ENCODE measurements at regions not wholly inside any gene's neighbourhood (a gene's known extent, or its start where the extent isn't known, plus 50 kb on each side); places are given as distances from the start of the nearest gene placed in this dataset.

DNA sequence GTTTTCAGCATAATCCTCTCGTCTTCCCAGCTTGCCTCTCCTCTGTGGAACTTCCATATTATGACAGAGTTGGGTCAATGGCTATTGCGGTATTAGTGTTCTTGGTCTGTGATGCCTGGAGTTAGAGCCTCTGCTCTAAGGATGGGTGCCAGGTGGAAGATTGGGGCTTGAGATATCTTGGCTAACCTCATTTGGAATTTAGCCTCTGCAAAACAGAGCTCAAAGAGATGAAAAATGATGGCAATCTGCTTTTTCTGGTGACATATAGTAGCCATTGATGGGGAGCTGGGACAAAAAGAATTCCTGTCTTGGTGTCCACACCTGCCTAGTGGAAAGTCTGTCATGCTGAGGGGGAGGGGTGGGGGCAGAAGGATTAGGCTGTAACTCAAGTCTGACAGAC is 152.1 kb downstream of the RPL10L start:
- ChIA-PET POLR2A (interaction anchor here (0.6 kb wide), 1 partner anchor 11 kb away, joined by 3 read pairs; no protein-coding TSS in a partner anchor), CTCF (ENCODE audit: unreplicated experiment) (interaction anchor here (0.6 kb wide), 1 partner anchor 162 kb away, joined by 11 read pairs; no protein-coding TSS in a partner anchor)
- no peak overlapping the region for H3K4me2 ChIP-seq (ENCODE audit: low read length)
- no peak overlapping the region for H2AFZ ChIP-seq (ENCODE audit: low read length)
- TF ChIP-seq EZH2phosphoT487 (IDR thresholded peaks at IDR 0.05; ENCODE audit: borderline replicate concordance, low read depth, low read length), result no peak
- TF ChIP-seq, protein P1, sequence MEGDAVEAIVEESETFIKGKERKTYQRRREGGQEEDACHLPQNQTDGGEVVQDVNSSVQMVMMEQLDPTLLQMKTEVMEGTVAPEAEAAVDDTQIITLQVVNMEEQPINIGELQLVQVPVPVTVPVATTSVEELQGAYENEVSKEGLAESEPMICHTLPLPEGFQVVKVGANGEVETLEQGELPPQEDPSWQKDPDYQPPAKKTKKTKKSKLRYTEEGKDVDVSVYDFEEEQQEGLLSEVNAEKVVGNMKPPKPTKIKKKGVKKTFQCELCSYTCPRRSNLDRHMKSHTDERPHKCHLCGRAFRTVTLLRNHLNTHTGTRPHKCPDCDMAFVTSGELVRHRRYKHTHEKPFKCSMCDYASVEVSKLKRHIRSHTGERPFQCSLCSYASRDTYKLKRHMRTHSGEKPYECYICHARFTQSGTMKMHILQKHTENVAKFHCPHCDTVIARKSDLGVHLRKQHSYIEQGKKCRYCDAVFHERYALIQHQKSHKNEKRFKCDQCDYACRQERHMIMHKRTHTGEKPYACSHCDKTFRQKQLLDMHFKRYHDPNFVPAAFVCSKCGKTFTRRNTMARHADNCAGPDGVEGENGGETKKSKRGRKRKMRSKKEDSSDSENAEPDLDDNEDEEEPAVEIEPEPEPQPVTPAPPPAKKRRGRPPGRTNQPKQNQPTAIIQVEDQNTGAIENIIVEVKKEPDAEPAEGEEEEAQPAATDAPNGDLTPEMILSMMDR (conservative IDR thresholded peaks at IDR 0.05; ENCODE audit: low read length), result no peak
- no TSS peak for BruUV-seq (replicated peaks)
- no peaks in the 10 kb centered on the region for H3K4me1 ChIP-seq (ENCODE audit: insufficient read depth, low read length, poor library complexity, severe bottlenecking)
- no peak for DNase-seq (ENCODE audit: low spot score)
- H3K4me3 ChIP-seq (ENCODE audit: low read depth, low read length, poor library complexity, severe bottlenecking), result no peak overlapping the region
- H3K9me3 ChIP-seq (ENCODE audit: low read length), result no peaks in the 10 kb centered on the region
- H4K20me1 ChIP-seq (ENCODE audit: insufficient read depth, low read length), result no peaks in the 10 kb centered on the region
- H3K79me2 ChIP-seq (ENCODE audit: insufficient read depth, low read depth, low read length), result no peaks in the 10 kb centered on the region
- intact Hi-C loops (cut with micrococcal nuclease; ENCODE audit: unreplicated experiment), result no loop called here
- H3K9me2 ChIP-seq (ENCODE audit: insufficient read depth, low read length), result no peaks in the 10 kb centered on the region
- no peaks in the 10 kb centered on the region for H3K36me3 ChIP-seq (ENCODE audit: insufficient read depth, low read length)
- H3K27ac ChIP-seq (ENCODE audit: low read depth, low read length, poor library complexity, severe bottlenecking), result no peak overlapping the region

DNA sequence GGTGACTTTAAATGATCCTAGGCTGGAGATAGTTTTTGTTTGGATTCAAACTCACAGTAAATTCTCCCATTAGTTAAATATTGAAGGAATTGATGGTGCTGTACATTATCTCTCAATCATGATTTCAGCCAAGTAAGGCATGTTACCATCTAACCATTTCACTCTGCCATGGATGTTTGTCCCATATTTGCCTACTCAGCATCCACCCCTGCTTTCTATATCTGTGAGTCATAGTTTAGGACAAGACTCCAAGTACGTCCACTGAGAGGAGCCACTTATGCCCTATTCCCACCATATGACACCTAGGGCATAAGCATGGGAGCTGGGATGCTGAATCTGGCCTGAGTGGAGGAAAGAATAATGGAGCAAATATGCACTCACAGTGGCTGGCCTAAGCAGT is 155.2 kb downstream of the RPL10L start:
- no peaks in the 10 kb centered on the region for H4K20me1 ChIP-seq (ENCODE audit: insufficient read depth, low read length)
- CTCF ChIA-PET (ENCODE audit: unreplicated experiment), result no interaction called here
- TF ChIP-seq EZH2phosphoT487 (IDR thresholded peaks at IDR 0.05; ENCODE audit: borderline replicate concordance, low read depth, low read length), result no peak
- TF ChIP-seq, protein P1 (conservative IDR thresholded peaks at IDR 0.05; ENCODE audit: low read length), result no peak
- H2AFZ ChIP-seq (ENCODE audit: low read length), result no peak overlapping the region
- no peaks in the 10 kb centered on the region for H3K9me2 ChIP-seq (ENCODE audit: insufficient read depth, low read length)
- H3K9me3 ChIP-seq (ENCODE audit: low read length), result no peaks in the 10 kb centered on the region
- BruUV-seq (replicated peaks), result no TSS peak
- no peak overlapping the region for H3K4me2 ChIP-seq (ENCODE audit: low read length)
- POLR2A ChIA-PET, result no interaction called here
- H3K36me3 ChIP-seq (ENCODE audit: insufficient read depth, low read length), result no peaks in the 10 kb centered on the region
- DNase-seq (ENCODE audit: low spot score), result no peak
- H3K4me3 ChIP-seq (ENCODE audit: low read depth, low read length, poor library complexity, severe bottlenecking), result no peak overlapping the region
- intact Hi-C loops (cut with micrococcal nuclease; ENCODE audit: unreplicated experiment), result no loop called here
- H3K79me2 ChIP-seq (ENCODE audit: insufficient read depth, low read depth, low read length), result no peaks in the 10 kb centered on the region
- H3K4me1 ChIP-seq (ENCODE audit: insufficient read depth, low read length, poor library complexity, severe bottlenecking), result no peaks in the 10 kb centered on the region
- H3K27ac ChIP-seq (ENCODE audit: low read depth, low read length, poor library complexity, severe bottlenecking), result no peak overlapping the region

DNA sequence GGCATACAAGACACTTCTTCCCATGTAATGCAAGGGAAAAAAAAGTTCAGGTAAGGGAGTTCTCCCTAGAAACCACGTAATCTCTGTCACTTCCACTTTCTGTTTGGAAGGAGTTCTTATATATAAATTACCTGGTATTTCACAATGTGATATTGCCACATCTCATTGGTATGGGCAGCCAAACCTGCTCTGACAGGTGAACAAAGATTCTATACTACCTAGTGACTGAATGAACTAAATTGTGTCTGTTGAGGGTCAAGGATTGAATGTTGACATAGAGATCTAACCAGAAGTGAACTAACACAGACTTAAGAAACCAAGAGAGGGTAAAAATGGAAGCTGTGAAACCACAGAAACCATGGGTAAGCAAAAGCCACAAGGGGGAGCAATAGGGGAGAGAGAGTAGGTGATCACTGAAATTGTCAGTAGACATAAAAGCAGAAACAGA is 161.3 kb downstream of the RPL10L start:
- intact Hi-C loops (cut with micrococcal nuclease; ENCODE audit: unreplicated experiment), result no loop called here
- Histone ChIP-seq H4K20me1 (ENCODE audit: insufficient read depth, low read length) (no peaks in the 10 kb centered on the region), H3K9me2 (ENCODE audit: insufficient read depth, low read length) (no peaks in the 10 kb centered on the region), H3K36me3 (ENCODE audit: insufficient read depth, low read length) (no peaks in the 10 kb centered on the region), H3K79me2 (ENCODE audit: insufficient read depth, low read depth, low read length) (no peaks in the 10 kb centered on the region), H3K4me2 (ENCODE audit: low read length) (no peak overlapping the region), H3K27ac (ENCODE audit: low read depth, low read length, poor library complexity, severe bottlenecking) (no peak overlapping the region), H3K9me3 (ENCODE audit: low read length) (no peaks in the 10 kb centered on the region), H3K4me1 (ENCODE audit: insufficient read depth, low read length, poor library complexity, severe bottlenecking) (no peaks in the 10 kb centered on the region), H3K4me3 (ENCODE audit: low read depth, low read length, poor library complexity, severe bottlenecking) (no peak overlapping the region), H2AFZ (ENCODE audit: low read length) (no peak overlapping the region)
- DNase-seq (ENCODE audit: low spot score), result peak; percentile 8
- ChIA-PET CTCF (ENCODE audit: unreplicated experiment) (no interaction called here), POLR2A (interaction anchor here (0.7 kb wide), 1 partner anchor 1819 kb away, joined by 3 read pairs; no protein-coding TSS in a partner anchor)
- BruUV-seq (replicated peaks), result no TSS peak
- no peak for TF ChIP-seq EZH2phosphoT487 (IDR thresholded peaks at IDR 0.05; ENCODE audit: borderline replicate concordance, low read depth, low read length)
- TF ChIP-seq, protein P1 (conservative IDR thresholded peaks at IDR 0.05; ENCODE audit: low read length), result peak; percentile 69
